NAMALWA (cell line): ENCODE measurements at regions not wholly inside any gene's neighbourhood (a gene's known extent, or its start where the extent isn't known, plus 50 kb on each side); places are given as distances from the start of the nearest gene placed in this dataset.
"Not testable (repeated sequence)": the region's sequence is repeated elsewhere in the genome, so short reads cannot be mapped to it uniquely, and the experiment has no call there.

ENCODE experiments used
- DNase-seq: peaks from one replicate; pipeline ENCODE4 v3.0.0-alpha.2; 2015; ENCODE audit warnings: low spot score

DNA sequence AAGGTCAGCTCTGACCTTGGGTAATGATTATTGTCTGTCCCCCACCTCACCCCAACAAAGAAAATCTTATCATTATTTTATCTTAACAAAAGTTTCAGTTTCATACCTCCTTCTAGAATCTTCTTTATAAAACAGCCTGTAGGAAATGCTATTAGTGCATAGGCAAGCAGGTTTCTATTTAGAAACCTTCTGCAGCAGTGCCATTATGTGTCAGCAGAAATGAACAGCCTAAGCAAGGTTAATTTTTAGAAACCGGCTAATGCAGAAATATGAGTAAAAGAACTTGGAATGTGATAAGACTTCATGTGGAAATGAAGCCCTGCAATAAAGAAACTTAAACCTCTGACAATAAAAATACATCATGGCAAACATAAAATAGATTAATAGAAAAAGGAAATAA, 814.4 kb downstream of the FSCB start:
- no peak for DNase-seq

DNA sequence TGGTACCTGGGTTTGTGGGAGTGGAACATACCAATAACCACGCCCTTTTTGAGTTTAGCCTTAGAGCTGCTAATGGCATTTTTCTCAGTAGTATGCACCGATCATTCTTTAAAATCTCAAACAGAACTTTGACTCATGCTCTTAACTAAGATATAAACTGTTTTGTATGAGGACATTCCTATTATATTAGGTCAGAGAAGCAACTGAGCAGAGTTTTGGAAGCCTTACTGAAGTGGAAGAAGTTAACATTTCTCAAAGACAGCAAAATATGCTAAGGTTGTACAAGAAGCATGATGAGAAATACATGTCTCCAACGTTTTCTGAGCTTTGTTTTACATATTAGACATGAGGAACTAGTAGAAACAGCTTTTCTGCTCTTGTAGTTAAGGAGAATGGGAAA, 819.2 kb downstream of the FSCB start:
- DNase-seq: no peak

DNA sequence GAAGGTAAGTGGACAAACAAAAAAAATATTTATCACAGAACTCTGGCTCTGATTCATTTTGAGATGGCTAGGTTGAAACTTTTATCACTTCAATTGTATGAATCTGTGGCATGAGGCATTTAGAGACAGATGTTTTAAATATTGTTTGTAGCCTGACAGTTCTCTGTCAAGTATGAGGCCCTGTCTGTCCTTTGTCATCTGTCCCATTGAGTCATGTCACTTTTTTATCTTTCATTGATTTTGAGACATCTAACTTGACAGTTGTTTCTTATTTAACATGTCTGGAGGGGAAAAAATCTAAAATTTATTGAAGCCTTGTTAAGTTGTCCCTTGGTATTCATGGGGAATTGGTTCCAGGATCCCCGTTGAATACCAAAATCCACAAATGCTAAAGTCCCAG, 829.5 kb downstream of the FSCB start:
- DNase-seq: no peak

DNA sequence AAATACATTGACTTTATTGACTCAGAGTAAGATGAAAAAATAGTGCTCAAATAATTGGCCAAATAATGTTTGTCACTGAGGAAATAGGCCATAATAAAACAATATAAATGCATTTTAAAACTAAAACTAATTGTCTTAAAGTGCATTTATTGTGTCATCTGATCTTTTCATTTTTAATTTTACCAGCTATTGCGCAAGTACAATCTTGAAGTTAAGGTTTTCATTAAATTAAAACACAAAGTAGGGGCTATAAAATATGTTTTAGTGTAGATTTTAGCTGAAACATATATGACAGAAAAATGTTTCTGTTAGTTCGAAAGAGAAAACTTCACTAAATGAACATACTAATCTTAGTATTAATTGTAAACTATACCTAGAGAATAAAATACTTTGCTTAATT, 832.8 kb downstream of the FSCB start:
- DNase-seq: no peak

DNA sequence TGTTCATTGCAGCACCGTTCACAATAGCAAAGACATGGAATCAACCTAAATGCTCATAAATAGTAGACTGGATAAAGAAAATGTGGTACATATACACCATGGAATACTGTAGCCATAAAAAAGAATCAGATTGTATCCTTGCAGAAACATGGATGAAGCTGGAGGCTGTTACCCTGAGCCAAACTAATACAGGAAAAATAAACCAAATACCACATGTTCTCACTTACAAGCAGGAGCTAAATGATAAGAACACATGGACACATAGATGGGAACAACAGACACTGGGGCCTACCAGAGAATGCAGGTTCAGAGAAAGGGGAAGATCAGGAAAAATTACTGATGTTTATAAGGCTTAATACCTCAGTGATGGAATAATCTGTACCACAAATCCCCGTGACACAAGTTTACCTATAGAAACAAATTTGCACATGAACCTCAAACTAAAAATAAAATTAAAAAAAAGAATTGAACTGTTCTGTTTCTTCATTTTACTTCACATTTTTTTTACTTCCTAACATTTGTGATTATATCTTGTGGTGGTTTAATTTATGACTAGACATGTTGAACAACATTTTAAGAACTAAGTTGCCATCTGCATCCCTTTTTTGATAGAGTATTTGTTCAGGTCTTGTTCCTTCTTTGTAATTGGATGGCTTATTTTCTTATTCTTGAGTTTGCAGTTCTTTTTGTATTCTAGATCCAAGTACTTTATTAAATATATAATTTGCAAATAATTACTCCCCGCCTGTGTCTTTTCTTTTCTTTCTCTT, 835.2 kb downstream of the FSCB start:
- DNase-seq: no peak

DNA sequence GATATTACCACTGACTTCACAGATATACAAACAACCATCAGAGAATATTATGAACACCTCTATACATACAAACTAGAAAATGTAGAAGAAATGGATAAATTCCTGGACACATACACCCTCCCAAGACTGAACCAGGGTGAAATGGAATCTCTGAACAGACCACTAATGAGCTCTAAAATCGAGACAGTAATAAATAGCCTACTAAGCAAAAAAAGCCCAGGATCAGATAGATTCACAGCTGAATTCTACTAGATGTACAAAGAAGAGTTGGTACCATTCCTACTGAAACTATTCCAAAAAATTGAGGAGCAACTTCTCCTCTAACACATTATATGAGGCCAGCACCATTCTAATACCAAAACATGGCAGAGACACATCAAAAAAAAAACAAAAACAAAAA, 837.7 kb downstream of the FSCB start:
- DNase-seq: no peak

DNA sequence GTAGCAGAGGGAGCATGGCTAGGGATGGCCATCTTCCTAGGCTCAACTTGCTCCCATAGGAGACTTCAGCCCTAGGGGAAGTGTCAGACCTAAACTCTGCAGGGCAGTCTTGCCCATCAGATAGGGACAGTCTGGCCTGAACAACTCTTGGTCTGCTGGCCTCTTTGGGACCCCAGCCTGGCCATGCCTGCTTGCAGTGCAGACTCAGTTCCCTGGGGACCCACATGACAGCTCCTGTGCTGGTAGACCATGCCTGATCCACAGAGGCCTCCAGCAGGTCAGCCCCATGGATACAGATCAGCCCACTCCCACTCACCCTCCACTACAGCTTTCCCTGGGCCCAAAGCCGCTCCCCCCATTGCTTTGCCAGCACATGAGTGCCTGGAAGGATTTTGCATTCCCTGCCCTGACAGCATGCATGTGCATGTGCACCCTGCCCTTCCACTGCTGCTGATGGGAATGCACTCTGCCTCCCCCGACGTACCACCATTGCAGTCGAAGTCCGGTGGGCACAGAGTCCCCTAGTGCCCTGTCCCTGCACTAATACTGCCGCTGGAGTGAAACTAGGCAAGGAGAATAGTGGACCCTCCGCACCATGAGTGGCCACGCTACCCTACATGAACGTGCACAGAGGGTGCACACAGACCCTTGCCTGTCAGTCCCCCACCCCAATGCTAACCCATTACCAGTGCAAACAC, 841.4 kb downstream of the FSCB start:
- no peak for DNase-seq

DNA sequence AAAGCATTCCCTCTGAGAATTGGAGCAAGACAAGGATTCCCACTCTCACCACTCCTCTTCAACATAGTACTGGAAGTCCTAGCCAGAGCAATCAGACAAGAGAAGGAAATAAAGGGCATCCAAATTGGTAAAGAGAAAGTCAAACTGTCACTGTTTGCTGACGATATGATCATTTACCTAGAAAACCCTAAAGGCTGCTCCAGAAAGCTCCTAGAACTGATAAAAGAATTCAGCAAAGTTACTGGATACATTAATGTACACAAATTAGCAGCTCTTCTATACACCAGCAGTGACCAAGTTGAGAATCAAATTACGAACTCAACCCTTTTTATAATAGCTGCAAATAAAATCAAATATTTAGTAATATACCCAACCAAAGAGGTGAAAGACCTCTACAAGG, 851.9 kb downstream of the FSCB start:
- not testable (repeated sequence) for DNase-seq

DNA sequence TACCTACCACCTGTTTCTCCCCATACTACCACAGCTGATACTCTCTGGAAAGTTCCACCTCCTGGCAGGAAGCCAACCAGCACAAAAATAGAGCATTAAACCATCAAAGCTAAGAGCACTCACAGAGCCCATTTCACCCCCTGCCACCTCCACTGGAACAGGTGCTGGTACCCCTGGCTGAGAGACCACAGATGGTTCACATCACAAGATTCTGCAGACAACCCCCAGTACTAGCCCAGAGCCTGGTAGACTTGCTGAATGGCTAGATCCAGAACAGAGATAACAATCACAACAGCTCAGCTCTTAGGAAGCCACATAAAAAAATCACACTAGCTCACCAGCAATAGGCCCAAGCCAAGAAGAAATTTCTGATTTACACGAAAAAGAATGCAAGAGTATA, 855.2 kb downstream of the FSCB start:
- DNase-seq: no peak

DNA sequence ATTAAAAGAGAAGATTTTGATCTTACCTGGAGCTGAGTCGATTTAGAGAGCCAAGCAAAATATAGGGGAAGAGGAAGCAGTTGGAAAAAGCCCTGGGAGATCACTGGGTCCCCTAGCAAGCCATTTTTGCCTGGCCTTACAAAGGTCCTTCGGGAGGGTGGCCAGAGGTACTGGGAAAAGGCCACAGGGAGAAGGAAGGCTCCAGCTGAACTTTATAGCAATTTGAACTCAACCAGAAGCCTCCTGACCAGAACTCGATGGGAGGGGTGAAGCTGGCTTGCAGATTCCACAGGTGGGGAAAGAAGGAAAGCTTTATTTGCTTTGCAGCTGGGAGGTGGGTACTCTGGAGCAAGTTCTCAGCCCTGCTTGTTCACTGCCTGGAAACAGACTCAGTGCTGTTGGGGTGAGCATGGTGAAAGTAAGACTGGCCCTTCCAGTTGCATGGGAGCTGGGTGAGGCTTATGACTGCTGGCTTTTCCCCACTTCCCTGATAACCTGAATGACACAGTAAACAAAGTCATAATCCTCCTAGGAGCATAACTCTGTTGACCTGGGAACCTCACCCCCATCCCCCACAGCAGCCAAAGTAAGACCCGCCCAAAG, 855.8 kb downstream of the FSCB start:
- DNase-seq: no peak

DNA sequence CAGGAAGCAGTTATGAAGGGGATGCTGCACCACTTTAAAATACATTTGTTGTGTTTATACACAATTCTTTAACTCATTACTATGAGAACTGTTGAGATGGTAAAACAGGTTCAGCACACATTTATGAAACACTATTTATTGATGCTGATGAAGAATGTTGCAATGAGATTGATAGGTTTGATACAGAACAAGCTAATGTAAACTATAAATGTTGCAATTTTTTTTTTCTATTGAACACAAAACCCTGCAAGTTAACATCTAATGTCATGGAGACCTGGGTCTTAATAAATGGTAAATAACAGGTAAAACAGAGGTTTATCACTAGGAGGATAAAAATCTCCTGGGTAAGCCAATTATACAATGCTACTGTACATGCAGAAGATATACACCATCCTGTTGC, 857.6 kb downstream of the FSCB start:
- no peak for DNase-seq

DNA sequence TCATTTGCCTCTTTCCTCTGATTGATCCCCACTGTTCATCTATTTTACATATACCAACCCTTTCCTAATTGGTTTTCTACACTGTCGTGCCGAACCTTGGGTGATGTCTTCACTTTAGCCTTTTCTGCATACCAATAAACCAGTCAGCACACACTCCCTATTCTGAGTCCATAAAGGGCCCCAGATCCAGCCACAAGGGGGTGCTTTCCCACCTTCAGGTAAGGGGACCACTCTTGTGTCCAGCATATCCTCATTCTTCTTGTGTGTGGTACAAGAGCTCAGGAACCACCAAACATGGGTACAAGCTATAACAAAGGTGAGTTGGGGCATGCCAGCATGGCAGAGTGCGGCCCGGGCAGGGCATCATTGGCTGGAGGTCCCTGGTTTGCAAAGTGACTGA, 859.8 kb downstream of the FSCB start:
- peak; percentile 1 for DNase-seq

DNA sequence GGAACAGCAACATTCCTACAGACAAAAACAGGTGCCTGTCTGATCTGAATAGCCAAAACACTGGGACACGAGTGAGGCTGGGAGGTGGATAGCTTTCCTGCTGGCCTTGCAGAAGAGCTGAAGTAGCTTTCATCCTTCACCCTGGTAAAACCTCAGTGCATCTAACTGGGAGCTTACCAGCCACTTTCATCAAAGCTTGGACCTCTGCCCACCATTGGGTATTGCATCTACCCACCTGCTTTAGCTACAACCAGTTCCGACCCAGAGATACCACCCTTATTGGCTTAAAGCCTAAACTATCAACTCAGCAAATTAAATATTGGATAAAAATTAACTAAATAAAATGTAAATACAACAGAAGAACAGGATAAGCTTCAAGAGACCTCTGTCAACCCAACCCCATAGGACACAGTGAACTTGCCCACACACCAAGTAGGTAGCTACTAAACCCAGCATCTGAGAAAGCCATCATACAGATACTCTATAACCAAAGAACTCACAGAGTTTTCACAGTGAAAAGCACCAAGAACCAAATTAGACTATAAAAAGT, 866.3 kb downstream of the FSCB start:
- DNase-seq: no peak

DNA sequence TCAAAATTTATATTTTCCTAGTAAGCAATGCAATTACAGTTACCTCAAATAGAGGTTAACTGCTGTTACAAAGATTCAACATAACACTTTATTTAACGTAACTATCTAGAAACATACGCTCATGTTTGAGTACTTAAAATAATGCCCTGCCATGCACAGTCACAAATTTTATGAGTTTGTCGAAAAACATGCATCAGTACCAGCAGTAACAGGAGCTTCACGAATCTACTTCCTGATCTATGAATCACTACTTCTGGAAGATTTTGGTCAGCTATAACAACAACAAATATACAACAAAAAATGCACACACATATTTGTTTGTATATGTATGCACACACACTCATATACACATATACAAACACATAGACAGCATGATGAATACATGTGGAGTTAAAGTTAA, 881.8 kb downstream of the FSCB start:
- no peak for DNase-seq

DNA sequence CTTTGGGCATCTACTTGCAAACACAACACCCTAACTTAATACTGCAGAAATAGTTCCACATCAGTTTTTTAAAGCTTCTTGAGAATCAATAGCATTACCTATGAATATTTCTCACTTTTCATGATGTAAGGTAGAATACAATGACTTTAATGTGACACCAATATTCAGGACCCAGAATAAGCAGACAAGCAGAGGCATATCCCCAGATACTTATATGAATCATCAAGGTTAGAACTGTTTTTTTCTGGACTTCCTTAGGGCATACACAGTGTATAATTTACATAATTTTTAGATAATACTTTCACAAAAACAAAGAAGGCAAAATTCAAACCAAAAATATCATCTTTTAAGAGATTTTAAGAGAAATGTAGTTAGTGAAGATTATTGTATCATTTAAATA, 885.8 kb downstream of the FSCB start:
- DNase-seq: no peak

DNA sequence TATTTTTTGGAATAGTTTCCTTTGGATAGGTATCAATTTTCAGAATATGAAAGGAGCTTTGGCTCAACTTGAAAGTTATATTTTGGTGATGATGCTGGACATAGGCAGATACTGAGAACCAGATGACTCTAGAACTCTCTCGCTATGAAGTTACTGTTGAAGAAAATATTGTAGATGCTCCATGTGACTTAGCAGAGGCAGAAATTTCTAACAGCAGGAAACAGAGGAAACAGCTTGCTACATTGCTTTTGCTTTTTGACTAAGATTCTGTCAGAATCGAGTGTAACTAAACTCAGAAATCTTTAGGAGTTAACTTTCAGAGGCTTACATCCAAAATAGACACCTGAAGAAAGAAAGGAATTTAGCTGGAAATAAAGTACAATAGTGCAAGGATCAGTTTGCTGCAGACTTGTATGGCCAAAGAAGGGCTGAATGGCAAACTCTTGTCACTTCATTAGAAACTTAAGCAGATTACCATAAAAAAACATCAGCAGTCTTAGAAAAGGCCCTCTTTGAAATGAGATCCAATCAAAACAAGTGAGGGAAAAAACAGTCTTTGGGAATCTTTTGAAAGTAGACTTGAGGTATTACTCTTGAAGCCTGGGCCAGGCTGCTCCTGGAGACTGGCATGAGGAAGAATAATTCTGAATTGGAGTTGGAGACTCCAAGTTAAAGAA, 911.8 kb downstream of the FSCB start:
- DNase-seq: no peak

DNA sequence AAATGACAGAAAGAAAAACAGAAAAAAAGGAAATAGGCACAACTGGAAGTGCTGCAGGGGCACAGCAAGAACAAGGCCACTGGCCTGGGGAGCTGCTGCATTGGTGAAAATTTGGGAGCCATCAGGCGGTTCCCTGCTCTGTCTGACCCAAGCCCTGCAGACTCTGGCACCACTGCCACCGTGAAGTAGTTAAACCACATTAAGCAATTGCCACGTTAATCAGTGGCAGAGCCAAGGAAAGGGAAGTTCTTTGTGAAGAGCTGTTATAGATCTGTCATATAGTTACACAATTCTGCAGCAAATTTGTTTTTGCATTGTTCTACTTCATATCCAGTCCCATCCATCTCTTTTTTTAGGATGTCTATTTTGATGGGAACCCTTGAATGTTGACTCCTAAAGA, 915.3 kb downstream of the FSCB start:
- DNase-seq: no peak

DNA sequence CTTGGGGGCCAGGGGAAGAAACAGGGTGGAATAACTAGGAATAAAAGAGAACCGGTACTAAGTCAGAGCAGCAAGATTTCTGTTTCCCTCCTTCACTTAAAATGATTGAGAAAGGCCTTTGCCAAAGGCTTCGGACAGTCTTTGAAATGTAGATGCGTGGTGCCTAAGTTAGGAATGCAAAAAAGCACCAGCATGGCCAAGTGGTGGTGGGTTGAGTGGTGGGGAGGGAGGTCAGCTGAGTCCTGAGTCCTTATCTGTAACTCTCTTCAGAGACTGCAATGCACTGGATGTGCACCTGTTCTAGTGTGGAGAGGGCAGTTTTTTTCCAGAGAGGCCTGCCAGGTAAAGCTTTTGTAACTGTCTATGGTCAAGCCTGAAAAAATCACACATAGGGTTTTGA, 919.9 kb downstream of the FSCB start:
- no peak for DNase-seq

DNA sequence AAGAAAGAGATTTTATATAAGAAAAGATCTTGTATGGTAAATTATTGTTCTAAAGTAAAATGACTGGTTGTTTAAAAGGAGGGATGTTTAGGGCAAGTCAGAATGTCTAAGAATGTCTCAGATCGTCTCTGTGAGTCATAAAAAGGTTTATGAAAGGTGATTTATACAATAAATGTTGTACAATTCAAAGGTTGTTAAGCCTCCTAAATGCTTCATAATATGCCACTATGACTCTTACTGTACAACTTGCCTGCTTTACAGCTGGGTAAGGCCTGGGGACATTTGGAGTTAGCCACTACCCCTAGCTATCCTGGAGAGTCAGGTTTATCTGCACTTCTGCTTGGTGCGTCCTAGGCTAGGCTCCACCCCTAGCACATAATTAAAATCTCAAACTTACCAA, 927.4 kb downstream of the FSCB start:
- no peak for DNase-seq

DNA sequence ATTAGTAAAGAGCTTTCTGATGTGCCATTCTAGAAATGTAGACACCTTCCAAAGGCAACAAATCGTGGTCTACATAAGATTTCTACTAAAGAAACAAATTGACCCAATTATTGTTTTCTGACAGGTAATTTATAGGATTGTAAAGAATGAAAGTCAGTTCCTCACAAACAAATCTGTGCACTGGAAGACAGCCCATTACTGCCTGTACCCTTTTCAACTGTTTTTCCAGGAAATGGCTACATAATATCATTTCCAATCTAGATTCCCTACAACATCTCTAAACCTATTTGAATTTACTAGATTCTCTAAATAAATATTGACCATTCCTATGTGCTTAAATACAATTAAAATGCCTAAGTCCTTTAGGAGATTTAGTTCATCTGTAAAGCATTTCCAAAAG, 939.1 kb downstream of the FSCB start:
- DNase-seq: no peak

DNA sequence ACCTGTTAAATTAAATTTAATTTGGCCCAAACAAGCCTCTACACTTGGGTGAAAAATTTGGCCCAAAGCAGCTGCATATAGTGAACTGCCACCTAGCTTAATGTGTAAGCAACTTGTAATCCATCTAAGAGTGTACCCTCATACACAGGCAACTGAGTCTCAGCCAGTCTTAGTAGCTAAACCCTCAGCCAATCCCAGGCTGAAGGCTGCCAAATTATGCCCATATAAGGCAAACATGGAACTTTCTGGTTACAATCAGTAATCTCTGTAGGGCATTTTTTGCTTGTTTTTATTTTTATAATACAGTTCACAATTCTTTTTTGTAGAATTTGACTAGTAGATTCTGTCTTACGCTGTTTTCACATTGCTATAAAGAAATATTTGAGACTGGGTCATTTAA, 958.7 kb downstream of the FSCB start:
- DNase-seq: no peak

DNA sequence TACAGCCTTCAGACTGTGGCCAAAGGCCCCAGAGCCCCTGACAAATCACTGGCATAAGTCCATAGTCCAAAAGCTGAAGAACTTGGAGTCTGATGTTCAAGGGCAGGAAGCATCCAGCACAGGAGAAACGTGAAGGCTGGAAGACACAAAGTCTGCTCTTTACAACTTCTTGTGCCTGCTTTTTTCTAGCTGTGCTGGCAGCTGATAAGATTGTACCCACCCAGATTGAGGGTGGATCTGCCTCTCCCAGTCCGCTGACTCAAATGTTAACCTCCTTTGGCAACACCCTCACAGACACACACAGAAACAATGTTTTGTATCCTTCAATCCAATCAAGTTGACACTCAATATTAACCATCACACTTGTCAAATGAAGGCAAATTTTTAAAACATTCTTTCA, 959.5 kb downstream of the FSCB start:
- not testable (repeated sequence) for DNase-seq

DNA sequence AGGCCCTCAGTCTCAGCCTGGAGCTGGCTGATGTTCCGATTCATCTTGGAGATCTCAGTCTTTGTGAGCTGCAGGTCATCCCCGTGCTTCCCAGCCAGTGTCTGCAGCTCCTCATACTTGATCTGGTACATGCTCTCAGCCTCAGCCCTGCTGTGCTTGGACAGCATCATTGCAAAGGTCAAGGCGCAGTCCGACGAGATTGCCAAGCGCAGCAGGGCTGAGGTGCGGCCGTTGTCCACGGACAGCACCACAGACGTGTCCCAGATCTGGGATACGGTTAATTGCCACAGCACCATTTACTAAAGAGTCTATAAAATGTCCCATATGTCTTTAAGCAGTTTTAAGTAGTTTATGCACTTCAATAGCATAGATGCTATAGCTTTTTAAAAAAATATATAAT, 965.7 kb downstream of the FSCB start:
- no peak for DNase-seq
